Fibroblast of lung (primary cell): ENCODE measurements at regions not wholly inside any gene's neighbourhood (a gene's known extent, or its start where the extent isn't known, plus 50 kb on each side); places are given as distances from the start of the nearest gene placed in this dataset.

Source experiments
- DNase-seq, 2 donors: peaks; one replicate each; pipeline versions ENCODE4 v3.0.0 to v3.0.0-alpha.2; 2010; ENCODE audit warnings: low read depth in 2 of 2
- H2AFZ ChIP-seq: 2 replicates; pipeline ENCODE4 v1.5.1; 2012; ENCODE audit warnings: low read length, control low read depth, inconsistent platforms
- H3K27ac ChIP-seq: 2 replicates; pipeline ENCODE4 v1.5.1; 2011; ENCODE audit warnings: low read length, control low read depth; ENCODE audit not compliant: insufficient read depth
- H3K27me3 ChIP-seq: 2 replicates; pipeline ENCODE4 v1.5.1; 2011; ENCODE audit warnings: mild to moderate bottlenecking, low read length; ENCODE audit not compliant: control insufficient read depth, insufficient read depth
- H3K36me3 ChIP-seq: 2 replicates; pipeline ENCODE4 v1.5.1; 2011; ENCODE audit warnings: low read length; ENCODE audit not compliant: control insufficient read depth, insufficient read depth
- H3K4me1 ChIP-seq: 2 replicates; pipeline ENCODE4 v1.5.1; 2011; ENCODE audit warnings: low read length; ENCODE audit not compliant: control insufficient read depth, insufficient read depth; ENCODE audit errors: extremely low read depth
- H3K4me2 ChIP-seq: 2 replicates; pipeline ENCODE4 v1.5.1; 2011; ENCODE audit warnings: low read length, control low read depth; ENCODE audit not compliant: insufficient read depth; ENCODE audit errors: extremely low read depth
- H3K4me3 ChIP-seq, 4 experiments: fragments of 200-600 bp in 1 of 4; sonication (generic) in 1 of 4; replicated peaks in 1 of 4; 2 replicates each; pipeline ENCODE4 v1.5.1; 2011 to 2016; ENCODE audit warnings: low read length in 4 of 4, low read depth in 3 of 4, mild to moderate bottlenecking in 3 of 4, control low read depth in 2 of 4, inconsistent platforms in 1 of 4, mixed read lengths in 1 of 4; ENCODE audit not compliant: insufficient read depth in 1 of 4; ENCODE audit errors: control extremely low read depth in 1 of 4
- H3K79me2 ChIP-seq: 2 replicates; pipeline ENCODE4 v1.5.1; 2012; ENCODE audit warnings: mild to moderate bottlenecking, low read length, inconsistent platforms; ENCODE audit not compliant: control insufficient read depth, insufficient read depth
- H3K9ac ChIP-seq: 2 replicates; pipeline ENCODE4 v1.5.1; 2011; ENCODE audit warnings: mild to moderate bottlenecking, low read length, control low read depth; ENCODE audit not compliant: insufficient read depth
- H3K9me3 ChIP-seq: 2 replicates; pipeline ENCODE4 v1.5.1; 2012; ENCODE audit warnings: low read depth, low read length; ENCODE audit not compliant: control insufficient read depth, insufficient read depth
- H4K20me1 ChIP-seq: 2 replicates; pipeline ENCODE4 v1.5.1; 2011; ENCODE audit warnings: low read length; ENCODE audit not compliant: control insufficient read depth, insufficient read depth; ENCODE audit errors: extremely low read depth
- EZH2 ChIP-seq: IDR thresholded peaks from 2 replicates; pipeline ENCODE4 v1.5.1; 2012; ENCODE audit warnings: low read length, control low read depth, mild to moderate bottlenecking; ENCODE audit errors: missing control alignments
- TF ChIP-seq, protein P1 (sequence below), 2 donors: IDR thresholded peaks in 1 of 2; conservative IDR thresholded peaks in 1 of 2; 1 replicate in 1 of 2; 2 replicates in 1 of 2; pipeline ENCODE4 v1.5.1; 2011 to 2012; ENCODE audit warnings: low read length in 2 of 2, control low read depth in 1 of 2, inconsistent platforms in 1 of 2, low read depth in 1 of 2, mild to moderate bottlenecking in 1 of 2

GRCh38 chrX:26295425-26295824 lies 79.5 kb downstream of the MAGEB5 start:
- Histone ChIP-seq H2AFZ (no peak overlapping the region), H3K79me2 (no peaks in the 10 kb centered on the region), H3K27ac (no peak overlapping the region), H3K27me3 (no peaks in the 10 kb centered on the region), H3K4me3 (no peak overlapping the region), H3K9me3 (no peaks in the 10 kb centered on the region), H3K36me3 (no peaks in the 10 kb centered on the region), H3K4me2 (no peak overlapping the region), H4K20me1 (no peaks in the 10 kb centered on the region), H3K4me1 (no peaks in the 10 kb centered on the region), H3K9ac (no peak overlapping the region)
- no peak for DNase-seq
- TF ChIP-seq EZH2: no peak
- TF ChIP-seq, protein P1, sequence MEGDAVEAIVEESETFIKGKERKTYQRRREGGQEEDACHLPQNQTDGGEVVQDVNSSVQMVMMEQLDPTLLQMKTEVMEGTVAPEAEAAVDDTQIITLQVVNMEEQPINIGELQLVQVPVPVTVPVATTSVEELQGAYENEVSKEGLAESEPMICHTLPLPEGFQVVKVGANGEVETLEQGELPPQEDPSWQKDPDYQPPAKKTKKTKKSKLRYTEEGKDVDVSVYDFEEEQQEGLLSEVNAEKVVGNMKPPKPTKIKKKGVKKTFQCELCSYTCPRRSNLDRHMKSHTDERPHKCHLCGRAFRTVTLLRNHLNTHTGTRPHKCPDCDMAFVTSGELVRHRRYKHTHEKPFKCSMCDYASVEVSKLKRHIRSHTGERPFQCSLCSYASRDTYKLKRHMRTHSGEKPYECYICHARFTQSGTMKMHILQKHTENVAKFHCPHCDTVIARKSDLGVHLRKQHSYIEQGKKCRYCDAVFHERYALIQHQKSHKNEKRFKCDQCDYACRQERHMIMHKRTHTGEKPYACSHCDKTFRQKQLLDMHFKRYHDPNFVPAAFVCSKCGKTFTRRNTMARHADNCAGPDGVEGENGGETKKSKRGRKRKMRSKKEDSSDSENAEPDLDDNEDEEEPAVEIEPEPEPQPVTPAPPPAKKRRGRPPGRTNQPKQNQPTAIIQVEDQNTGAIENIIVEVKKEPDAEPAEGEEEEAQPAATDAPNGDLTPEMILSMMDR (conservative IDR thresholded peaks at IDR 0.05 in 1 of 2, IDR thresholded peaks at IDR 0.05 in 1 of 2; ENCODE audit: low read depth in 1 of 2, low read length in 2 of 2): no peak

GRCh38 chrX:26286836-26287235 lies 70.9 kb downstream of the MAGEB5 start:
- Histone ChIP-seq H3K4me2 (no peak overlapping the region), H3K27ac (no peak overlapping the region), H2AFZ (no peak overlapping the region), H3K79me2 (no peaks in the 10 kb centered on the region), H3K36me3 (no peaks in the 10 kb centered on the region), H3K9ac (no peak overlapping the region), H3K4me3 (no peak overlapping the region), H3K9me3 (no peaks in the 10 kb centered on the region), H3K4me1 (no peaks in the 10 kb centered on the region), H4K20me1 (no peaks in the 10 kb centered on the region), H3K27me3 (no peaks in the 10 kb centered on the region)
- no peak for DNase-seq
- TF ChIP-seq, protein P1 (conservative IDR thresholded peaks at IDR 0.05 in 1 of 2, IDR thresholded peaks at IDR 0.05 in 1 of 2; ENCODE audit: low read depth in 1 of 2, low read length in 2 of 2): no peak
- TF ChIP-seq EZH2: no peak
